Activated CD4-positive, alpha-beta memory T cell treated with anti-CD3 and anti-CD28 coated beads, Interleukin-2, amount 10 ng/mL, durations not matched to agents 7 days and 5 days (primary cell): ENCODE measurements at regions not wholly inside any gene's neighbourhood (a gene's known extent, or its start where the extent isn't known, plus 50 kb on each side); places are given as distances from the start of the nearest gene placed in this dataset.
"Not testable (repeated sequence)": the region's sequence is repeated elsewhere in the genome, so short reads cannot be mapped to it uniquely, and the experiment has no call there.

Source experiments
- CTCF ChIA-PET: fragments of 350-600 bp; sonication (Branson Sonifier 250); formaldehyde crosslinking; loops from one replicate; lab custom pipeline; 2021; ENCODE audit warnings: antibody characterized with exemption, inconsistent platforms; lab: Charles Lee
- POLR2A ChIA-PET: fragments of 350-600 bp; sonication (Branson Sonifier 250); formaldehyde crosslinking; loops from one replicate; lab custom pipeline; 2021; ENCODE audit warnings: antibody characterized with exemption; lab: Charles Lee
- DNase-seq: peaks from one replicate; pipeline ENCODE4 v3.0.0-alpha.2; 2020
- H3K27ac Mint-ChIP-seq: one replicate; pipeline ENCODE4 v1.8.0; 2021; ENCODE audit warnings: mild to moderate bottlenecking, mixed read lengths
- H3K27me3 Mint-ChIP-seq: one replicate; pipeline ENCODE4 v1.8.0; 2021; ENCODE audit warnings: mixed read lengths
- H3K36me3 Mint-ChIP-seq: one replicate; pipeline ENCODE4 v1.8.0; 2021; ENCODE audit warnings: low read depth, mixed read lengths
- H3K4me1 Mint-ChIP-seq: one replicate; pipeline ENCODE4 v1.8.0; 2021; ENCODE audit warnings: mixed read lengths
- H3K4me3 Mint-ChIP-seq: one replicate; pipeline ENCODE4 v1.8.0; 2021; ENCODE audit warnings: mild to moderate bottlenecking, mixed read lengths
- H3K9me3 Mint-ChIP-seq: one replicate; pipeline ENCODE4 v1.8.0; 2021; ENCODE audit warnings: mixed read lengths

GRCh38 chr5:63245271-63245670 is 666.7 kb downstream of the LRRC70 start:
- Mint-ChIP-seq H3K4me1 (no peaks in the 10 kb centered on the region), H3K36me3 (no peaks in the 10 kb centered on the region), H3K27ac (no peak overlapping the region), H3K9me3 (peaks cover 4% of the 10 kb centered on the region), H3K27me3 (no peaks in the 10 kb centered on the region), H3K4me3 (no peak overlapping the region)
- DNase-seq: no peak
- CTCF ChIA-PET: no interaction called here
- POLR2A ChIA-PET: no interaction called here

- CTCF ChIA-PET: interaction anchor here (0.7 to 0.9 kb wide), 2 partner anchors 9 to 532 kb away, joined by 3 read pairs; no protein-coding TSS in a partner anchor
- POLR2A ChIA-PET: no interaction called here
- Mint-ChIP-seq H3K9me3 (peaks cover 4% of the 10 kb centered on the region), H3K27ac (no peak overlapping the region), H3K36me3 (no peaks in the 10 kb centered on the region), H3K27me3 (no peaks in the 10 kb centered on the region), H3K4me3 (no peak overlapping the region), H3K4me1 (no peaks in the 10 kb centered on the region)
- no peak for DNase-seq
Observed at GRCh38 chr5:63240063-63240755, 661.6 kb downstream of the LRRC70 start.

GRCh38 chr5:63233911-63234310 is 655.3 kb downstream of the LRRC70 start:
- CTCF ChIA-PET: no interaction called here
- POLR2A ChIA-PET: no interaction called here
- DNase-seq: no peak
- H3K9me3 Mint-ChIP-seq: no peaks in the 10 kb centered on the region
- H3K27ac Mint-ChIP-seq: no peak overlapping the region
- H3K27me3 Mint-ChIP-seq: no peaks in the 10 kb centered on the region
- no peaks in the 10 kb centered on the region for H3K36me3 Mint-ChIP-seq
- H3K4me1 Mint-ChIP-seq: no peaks in the 10 kb centered on the region
- no peak overlapping the region for H3K4me3 Mint-ChIP-seq

- Mint-ChIP-seq H3K4me1 (no peaks in the 10 kb centered on the region), H3K36me3 (no peaks in the 10 kb centered on the region), H3K27ac (no peak overlapping the region), H3K27me3 (no peaks in the 10 kb centered on the region), H3K4me3 (no peak overlapping the region), H3K9me3 (no peaks in the 10 kb centered on the region)
- CTCF ChIA-PET: no interaction called here
- POLR2A ChIA-PET: no interaction called here
- DNase-seq: no peak
Observed at GRCh38 chr5:63233361-63233760, 654.7 kb downstream of the LRRC70 start.

GRCh38 chr5:63230754-63231153 is 652.1 kb downstream of the LRRC70 start:
- Mint-ChIP-seq H3K27ac (no peak overlapping the region), H3K27me3 (no peaks in the 10 kb centered on the region), H3K4me1 (no peaks in the 10 kb centered on the region), H3K36me3 (no peaks in the 10 kb centered on the region), H3K9me3 (no peaks in the 10 kb centered on the region), H3K4me3 (no peak overlapping the region)
- ChIA-PET CTCF (interaction anchor here (0.7 kb wide), 1 partner anchor 10 kb away, joined by 3 read pairs; no protein-coding TSS in a partner anchor), POLR2A (no interaction called here)
- no peak for DNase-seq

GRCh38 chr5:63228154-63228553 is 649.5 kb downstream of the LRRC70 start:
- Mint-ChIP-seq H3K4me1 (no peaks in the 10 kb centered on the region), H3K36me3 (no peaks in the 10 kb centered on the region), H3K4me3 (no peak overlapping the region), H3K27ac (no peak overlapping the region), H3K9me3 (no peaks in the 10 kb centered on the region), H3K27me3 (no peaks in the 10 kb centered on the region)
- CTCF ChIA-PET: no interaction called here
- POLR2A ChIA-PET: no interaction called here
- no peak for DNase-seq

- no peak overlapping the region for H3K4me3 Mint-ChIP-seq
- CTCF ChIA-PET: interaction anchor here (0.5 kb wide), 1 partner anchor 101 kb away, joined by 4 read pairs; no protein-coding TSS in a partner anchor
- H3K4me1 Mint-ChIP-seq: no peaks in the 10 kb centered on the region
Observed at GRCh38 chr5:63220244-63220643, 641.6 kb downstream of the LRRC70 start.

GRCh38 chr5:63217422-63217821 is 638.8 kb downstream of the LRRC70 start:
- Mint-ChIP-seq H3K9me3 (no peaks in the 10 kb centered on the region), H3K27me3 (no peaks in the 10 kb centered on the region), H3K4me1 (no peaks in the 10 kb centered on the region), H3K36me3 (no peaks in the 10 kb centered on the region), H3K27ac (no peak overlapping the region), H3K4me3 (no peak overlapping the region)
- DNase-seq: no peak
- ChIA-PET POLR2A (no interaction called here), CTCF (no interaction called here)

More at GRCh38 chr5:63220244-63220643, 641.6 kb downstream of the LRRC70 start:
- POLR2A ChIA-PET: no interaction called here
- DNase-seq: no peak
- Mint-ChIP-seq H3K36me3 (no peaks in the 10 kb centered on the region), H3K27ac (no peak overlapping the region), H3K9me3 (no peaks in the 10 kb centered on the region), H3K27me3 (no peaks in the 10 kb centered on the region)

GRCh38 chr5:63213256-63213655 is 634.6 kb downstream of the LRRC70 start:
- no peak overlapping the region for H3K4me3 Mint-ChIP-seq
- ChIA-PET POLR2A (no interaction called here), CTCF (no interaction called here)
- no peaks in the 10 kb centered on the region for H3K27me3 Mint-ChIP-seq
- no peaks in the 10 kb centered on the region for H3K9me3 Mint-ChIP-seq
- no peak overlapping the region for H3K27ac Mint-ChIP-seq
- H3K4me1 Mint-ChIP-seq: no peaks in the 10 kb centered on the region
- H3K36me3 Mint-ChIP-seq: no peaks in the 10 kb centered on the region
- DNase-seq: no peak

- Mint-ChIP-seq H3K36me3 (no peaks in the 10 kb centered on the region), H3K4me1 (no peaks in the 10 kb centered on the region), H3K27ac (no peak overlapping the region), H3K9me3 (no peaks in the 10 kb centered on the region), H3K27me3 (no peaks in the 10 kb centered on the region), H3K4me3 (no peak overlapping the region)
- DNase-seq: no peak
- CTCF ChIA-PET: no interaction called here
- POLR2A ChIA-PET: no interaction called here
Observed at GRCh38 chr5:63211448-63212132, 633.0 kb downstream of the LRRC70 start.

- Mint-ChIP-seq H3K9me3 (peaks cover 3% of the 10 kb centered on the region), H3K4me3 (no peak overlapping the region), H3K27me3 (no peaks in the 10 kb centered on the region), H3K4me1 (no peaks in the 10 kb centered on the region), H3K27ac (no peak overlapping the region), H3K36me3 (no peaks in the 10 kb centered on the region)
- ChIA-PET CTCF (no interaction called here), POLR2A (no interaction called here)
- DNase-seq: no peak
Observed at GRCh38 chr5:63205976-63206375, 627.4 kb downstream of the LRRC70 start.

- Mint-ChIP-seq H3K27me3 (no peaks in the 10 kb centered on the region), H3K4me3 (no peak overlapping the region), H3K27ac (no peak overlapping the region), H3K4me1 (no peaks in the 10 kb centered on the region), H3K9me3 (peaks cover 3% of the 10 kb centered on the region), H3K36me3 (no peaks in the 10 kb centered on the region)
- DNase-seq: no peak
- CTCF ChIA-PET: no interaction called here
- POLR2A ChIA-PET: no interaction called here
Observed at GRCh38 chr5:63201738-63202137, 623.1 kb downstream of the LRRC70 start.

GRCh38 chr5:63194126-63194525 is 615.5 kb downstream of the LRRC70 start:
- DNase-seq: no peak
- no peak overlapping the region for H3K4me3 Mint-ChIP-seq
- no peaks in the 10 kb centered on the region for H3K27me3 Mint-ChIP-seq
- POLR2A ChIA-PET: no interaction called here
- no peaks in the 10 kb centered on the region for H3K4me1 Mint-ChIP-seq
- CTCF ChIA-PET: no interaction called here
- peaks cover 2% of the 10 kb centered on the region for H3K9me3 Mint-ChIP-seq
- H3K36me3 Mint-ChIP-seq: no peaks in the 10 kb centered on the region
- H3K27ac Mint-ChIP-seq: no peak overlapping the region

GRCh38 chr5:63180190-63180589 is 601.6 kb downstream of the LRRC70 start:
- H3K9me3 Mint-ChIP-seq, POLR2A ChIA-PET, H3K4me1 Mint-ChIP-seq, DNase-seq, CTCF ChIA-PET, H3K36me3 Mint-ChIP-seq, H3K27me3 Mint-ChIP-seq, H3K4me3 Mint-ChIP-seq, H3K27ac Mint-ChIP-seq: not testable (repeated sequence)
